BJ (cell line): ENCODE measurements at regions not wholly inside any gene's neighbourhood (a gene's known extent, or its start where the extent isn't known, plus 50 kb on each side); places are given as distances from the start of the nearest gene placed in this dataset.

Experiments used
- CTCF ChIA-PET: fragments of 350-600 bp; formaldehyde crosslinking; extraction: SDS; loops from one replicate; lab custom pipeline; 2021; ENCODE audit warnings: antibody characterized with exemption, inconsistent platforms; lab: Yijun Ruan, JAX
- POLR2A ChIA-PET: fragments of 300-600 bp; sonication (Branson Sonifier 250); formaldehyde crosslinking; extraction: SDS; loops from one replicate; lab custom pipeline; 2021; ENCODE audit warnings: antibody characterized with exemption; lab: Charles Lee
- DNase-seq: peaks from one replicate; pipeline ENCODE4 v3.0.0-alpha.2; 2011; ENCODE audit warnings: low read depth
- H3K27me3 ChIP-seq: 2 replicates; pipeline ENCODE4 v1.6.0; 2011; ENCODE audit warnings: low read length; ENCODE audit not compliant: control insufficient read depth, insufficient read depth
- H3K36me3 ChIP-seq: 2 replicates; pipeline ENCODE4 v1.5.1; 2011; ENCODE audit warnings: low read length; ENCODE audit not compliant: control insufficient read depth, insufficient read depth
- H3K4me3 ChIP-seq: 2 replicates; pipeline ENCODE4 v1.5.1; 2011; ENCODE audit warnings: low read depth, mild to moderate bottlenecking, control low read depth, low read length
- TF ChIP-seq, protein P1 (sequence below): IDR thresholded peaks from 2 replicates; pipeline ENCODE4 v1.5.1; 2011; ENCODE audit warnings: low read depth, mild to moderate bottlenecking, control low read depth, inconsistent platforms, low read length, moderate library complexity; ENCODE audit not compliant: insufficient read depth

DNA sequence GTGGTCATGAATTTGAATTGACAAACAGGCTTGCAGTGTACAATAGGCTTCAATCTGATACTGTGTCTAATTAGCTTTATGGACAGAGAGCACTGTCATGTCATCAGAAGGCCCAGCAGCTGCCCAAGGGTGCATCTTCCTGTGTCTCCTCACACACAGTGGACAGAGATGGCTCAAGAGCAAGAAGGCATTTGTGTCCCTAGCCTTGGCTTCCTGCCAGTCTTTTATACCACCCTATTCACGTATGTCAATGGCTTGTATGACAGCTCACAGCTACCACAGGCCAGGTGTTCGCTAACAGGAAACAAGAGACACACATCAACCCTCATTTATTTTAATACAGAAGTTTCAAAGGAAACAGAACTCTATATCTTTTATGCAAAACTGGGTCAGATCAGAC is 874.0 kb upstream of the AGA start:
- POLR2A ChIA-PET, result no interaction called here

DNA sequence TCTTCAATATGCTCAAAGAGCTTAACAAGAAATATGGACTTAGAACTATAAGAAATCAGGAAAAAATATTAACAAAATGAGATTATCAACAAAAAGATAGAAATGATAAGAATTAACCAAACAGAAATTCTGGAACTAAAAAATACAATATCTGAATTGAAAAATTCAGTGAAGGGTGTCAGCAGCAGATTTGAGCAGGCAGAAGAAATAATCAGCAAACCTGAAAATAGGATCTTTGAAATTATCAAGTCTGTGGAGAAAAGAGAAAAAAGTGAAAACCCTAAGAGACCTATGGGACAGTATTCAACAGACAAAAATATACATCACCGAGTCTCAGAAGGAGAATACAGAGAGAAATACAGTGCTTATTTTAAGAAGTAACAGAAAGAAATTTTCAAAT is 877.8 kb upstream of the AGA start:
- Histone ChIP-seq H3K36me3 (no peaks in the 10 kb centered on the region), H3K4me3 (no peak overlapping the region), H3K27me3 (no peaks in the 10 kb centered on the region; the same call in 1 of the 2 replicates)
- TF ChIP-seq, protein P1, sequence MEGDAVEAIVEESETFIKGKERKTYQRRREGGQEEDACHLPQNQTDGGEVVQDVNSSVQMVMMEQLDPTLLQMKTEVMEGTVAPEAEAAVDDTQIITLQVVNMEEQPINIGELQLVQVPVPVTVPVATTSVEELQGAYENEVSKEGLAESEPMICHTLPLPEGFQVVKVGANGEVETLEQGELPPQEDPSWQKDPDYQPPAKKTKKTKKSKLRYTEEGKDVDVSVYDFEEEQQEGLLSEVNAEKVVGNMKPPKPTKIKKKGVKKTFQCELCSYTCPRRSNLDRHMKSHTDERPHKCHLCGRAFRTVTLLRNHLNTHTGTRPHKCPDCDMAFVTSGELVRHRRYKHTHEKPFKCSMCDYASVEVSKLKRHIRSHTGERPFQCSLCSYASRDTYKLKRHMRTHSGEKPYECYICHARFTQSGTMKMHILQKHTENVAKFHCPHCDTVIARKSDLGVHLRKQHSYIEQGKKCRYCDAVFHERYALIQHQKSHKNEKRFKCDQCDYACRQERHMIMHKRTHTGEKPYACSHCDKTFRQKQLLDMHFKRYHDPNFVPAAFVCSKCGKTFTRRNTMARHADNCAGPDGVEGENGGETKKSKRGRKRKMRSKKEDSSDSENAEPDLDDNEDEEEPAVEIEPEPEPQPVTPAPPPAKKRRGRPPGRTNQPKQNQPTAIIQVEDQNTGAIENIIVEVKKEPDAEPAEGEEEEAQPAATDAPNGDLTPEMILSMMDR, result no peak
- POLR2A ChIA-PET, result no interaction called here
- no peak for DNase-seq
- CTCF ChIA-PET, result no interaction called here

More for the DNA sequence above, 874.0 kb upstream of the AGA start:
- TF ChIP-seq, protein P1, result no peak
- Histone ChIP-seq H3K4me3 (no peak overlapping the region), H3K36me3 (no peaks in the 10 kb centered on the region), H3K27me3 (no peaks in the 10 kb centered on the region; the same call in 1 of the 2 replicates)
- DNase-seq, result no peak
- CTCF ChIA-PET, result no interaction called here

DNA sequence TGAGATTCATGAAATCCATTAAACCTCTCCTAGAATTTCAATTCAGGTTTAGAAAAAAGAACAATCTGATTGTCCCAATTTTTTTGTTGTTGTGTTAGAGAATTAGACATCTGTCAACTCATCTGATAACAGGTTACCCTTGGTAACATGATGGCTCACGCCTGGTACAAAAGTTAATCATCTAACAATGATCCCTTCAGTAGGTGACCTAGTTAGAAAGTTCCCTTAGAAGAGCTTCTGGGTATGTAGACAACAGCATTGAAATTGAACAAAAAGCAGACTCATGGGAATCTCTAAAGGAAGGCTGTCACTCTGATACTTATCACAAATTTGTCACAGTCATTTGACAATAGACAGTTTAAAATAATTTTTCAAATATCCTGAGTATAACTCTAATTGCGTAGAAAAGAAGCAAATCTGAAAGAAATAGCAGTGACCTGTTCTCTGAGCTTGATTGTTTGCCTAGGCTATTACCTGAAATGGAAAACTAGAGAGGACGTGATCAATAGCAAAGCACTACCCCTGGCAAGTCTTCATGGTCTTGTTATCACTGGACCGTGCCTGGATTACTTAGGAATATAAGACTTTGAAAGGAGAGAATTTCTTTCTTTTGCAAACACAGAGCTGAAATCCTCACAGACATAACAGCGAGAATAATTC is 880.4 kb upstream of the AGA start:
- ChIA-PET POLR2A (no interaction called here), CTCF (no interaction called here)
- TF ChIP-seq, protein P1, result no peak
- Histone ChIP-seq H3K4me3 (no peak overlapping the region), H3K36me3 (no peaks in the 10 kb centered on the region), H3K27me3 (no peaks in the 10 kb centered on the region; the same call in 1 of the 2 replicates)
- no peak for DNase-seq

DNA sequence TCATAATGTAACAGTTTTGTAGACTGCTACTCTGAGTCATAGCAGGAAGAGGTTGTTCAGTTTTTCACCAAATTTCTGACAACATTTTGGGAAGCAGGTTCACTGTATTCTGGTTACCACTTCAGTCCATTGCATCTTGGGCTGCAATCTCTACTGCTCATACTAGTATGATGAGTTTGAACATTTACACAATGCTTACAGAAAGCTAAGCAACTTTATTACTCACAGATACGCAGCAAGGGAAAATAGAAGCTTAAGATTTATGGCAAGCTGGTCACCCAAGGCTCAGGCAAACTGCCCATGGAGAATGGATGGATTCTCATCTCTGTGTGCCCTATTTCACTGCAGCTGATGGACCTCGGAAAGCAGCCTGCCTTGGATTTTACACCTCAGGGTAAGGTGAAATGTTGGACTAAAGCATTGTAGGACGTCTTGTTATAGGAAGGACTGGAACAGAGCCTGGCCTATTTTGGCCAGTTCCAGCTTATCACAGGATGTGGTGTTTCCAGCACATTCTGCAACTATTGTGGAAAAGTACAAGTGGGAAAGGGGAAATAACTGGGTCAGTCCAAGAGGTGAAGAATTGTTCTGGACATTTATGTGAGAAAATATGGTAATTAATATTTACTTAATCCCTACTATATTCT is 887.1 kb upstream of the AGA start:
- TF ChIP-seq, protein P1, result no peak
- no peak for DNase-seq
- H3K27me3 ChIP-seq, result no peaks in the 10 kb centered on the region
- POLR2A ChIA-PET, result no interaction called here
- no peaks in the 10 kb centered on the region for H3K36me3 ChIP-seq
- no peak overlapping the region for H3K4me3 ChIP-seq
- CTCF ChIA-PET, result no interaction called here

DNA sequence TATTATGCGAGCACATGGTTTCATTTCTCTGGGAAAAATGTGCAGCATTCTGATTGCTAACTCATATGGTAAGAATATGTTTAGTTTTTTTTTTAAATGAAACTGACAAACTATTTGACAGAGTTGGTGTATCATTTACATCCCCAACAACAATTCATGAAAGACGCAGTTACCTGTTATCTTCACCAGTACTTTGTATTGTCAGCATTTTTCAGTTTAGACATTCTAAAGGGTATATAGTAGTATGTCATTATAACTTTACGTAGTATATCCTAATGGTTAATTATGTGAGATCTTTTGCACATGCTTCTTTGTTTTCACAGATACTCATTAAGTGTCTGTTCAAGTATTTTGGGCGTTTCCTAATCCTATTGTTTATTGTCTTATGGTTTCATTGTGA is 891.1 kb upstream of the AGA start:
- Histone ChIP-seq H3K36me3 (no peaks in the 10 kb centered on the region), H3K27me3 (no peaks in the 10 kb centered on the region), H3K4me3 (no peak overlapping the region)
- POLR2A ChIA-PET, result no interaction called here
- TF ChIP-seq, protein P1, result no peak
- DNase-seq, result no peak
- CTCF ChIA-PET, result no interaction called here
